ENCODE measurements at regions not wholly inside any gene's neighbourhood (a gene's known extent, or its start where the extent isn't known, plus 50 kb on each side); places are given as distances from the start of the nearest gene placed in this dataset.

GRCh38 chr12:25652371-25652770 is 99.3 kb upstream of the LMNTD1 start:
- ATAC-seq (no peak), DNase-seq (no peak)
- Histone ChIP-seq H3K27ac (ENCODE audit: low read length) (no peak overlapping the region), H3K79me2 (ENCODE audit: low read length) (no peaks in the 10 kb centered on the region), H3K36me3 (ENCODE audit: low read depth, low read length) (no peaks in the 10 kb centered on the region), H3K27me3 (ENCODE audit: low read length) (no peaks in the 10 kb centered on the region), H3K9me3 (ENCODE audit: low read length) (no peaks in the 10 kb centered on the region), H3K4me2 (ENCODE audit: low read length) (no peak overlapping the region), H3K4me3 (ENCODE audit: low read length) (no peak overlapping the region), H3F3A (ENCODE audit: low read length, unreplicated experiment) (no peaks in the 10 kb centered on the region), H4K20me1 (ENCODE audit: low read length) (no peaks in the 10 kb centered on the region), H2AFZ (ENCODE audit: low read length) (no peak overlapping the region), H3K9me2 (replicated peaks; ENCODE audit: low read length) (no peaks in the 10 kb centered on the region), H3K9ac (ENCODE audit: low read length) (no peak overlapping the region), H3K4me1 (ENCODE audit: insufficient read depth, low read length) (peaks cover 26% of the 10 kb centered on the region)
- ChIA-PET CTCF (no interaction called here), POLR2A (ENCODE audit: unreplicated experiment) (no interaction called here)
- intact Hi-C loops (cut with micrococcal nuclease) = no loop called here
- no TSS peak for BruUV-seq (replicated peaks)
- TF ChIP-seq EZH2phosphoT487 (IDR thresholded peaks at IDR 0.05; ENCODE audit: borderline replicate concordance, low read length) (no peak), CTCF (conservative IDR thresholded peaks at IDR 0.05; ENCODE audit: low read depth, low read length) (no peak), EZH2 (IDR thresholded peaks at IDR 0.05; ENCODE audit: low read length, unreplicated experiment) (no peak)

GRCh38 chr12:25653487-25654175 is 100.5 kb upstream of the LMNTD1 start:
- H3K27ac ChIP-seq (ENCODE audit: low read length) = no peak overlapping the region
- no peaks in the 10 kb centered on the region for H3K9me2 ChIP-seq (replicated peaks; ENCODE audit: low read length)
- H3K27me3 ChIP-seq (ENCODE audit: low read length) = no peaks in the 10 kb centered on the region
- no peak overlapping the region for H3K4me2 ChIP-seq (ENCODE audit: low read length)
- H4K20me1 ChIP-seq (ENCODE audit: low read length) = no peaks in the 10 kb centered on the region
- CTCF ChIA-PET = interaction anchor here (0.5 kb wide), 1 partner anchor 199 kb away, joined by 3 read pairs; no protein-coding TSS in a partner anchor
- BruUV-seq (replicated peaks) = no TSS peak
- no peaks in the 10 kb centered on the region for H3K9me3 ChIP-seq (ENCODE audit: low read length)
- POLR2A ChIA-PET (ENCODE audit: unreplicated experiment) = no interaction called here
- no peaks in the 10 kb centered on the region for H3K79me2 ChIP-seq (ENCODE audit: low read length)
- H3K4me1 ChIP-seq (ENCODE audit: insufficient read depth, low read length) = peaks cover 19% of the 10 kb centered on the region
- DNase-seq = no peak
- ATAC-seq = no peak
- H3F3A ChIP-seq (ENCODE audit: low read length, unreplicated experiment) = no peaks in the 10 kb centered on the region
- H3K36me3 ChIP-seq (ENCODE audit: low read depth, low read length) = no peaks in the 10 kb centered on the region
- H3K9ac ChIP-seq (ENCODE audit: low read length) = no peak overlapping the region
- intact Hi-C loops (cut with micrococcal nuclease) = no loop called here
- no peak overlapping the region for H3K4me3 ChIP-seq (ENCODE audit: low read length)
- TF ChIP-seq EZH2phosphoT487 (IDR thresholded peaks at IDR 0.05; ENCODE audit: borderline replicate concordance, low read length) (no peak), EZH2 (IDR thresholded peaks at IDR 0.05; ENCODE audit: low read length, unreplicated experiment) (no peak), CTCF (conservative IDR thresholded peaks at IDR 0.05; ENCODE audit: low read depth, low read length) (no peak)
- no peak overlapping the region for H2AFZ ChIP-seq (ENCODE audit: low read length)

GRCh38 chr12:25655702-25656101 is 102.6 kb upstream of the LMNTD1 start:
- Histone ChIP-seq H3K9ac (ENCODE audit: low read length) (no peak overlapping the region), H3K4me3 (ENCODE audit: low read length) (no peak overlapping the region), H3K4me2 (ENCODE audit: low read length) (peak overlapping the region; percentile 18; the same call in 1 of the 2 replicates), H2AFZ (ENCODE audit: low read length) (no peak overlapping the region), H3K79me2 (ENCODE audit: low read length) (no peaks in the 10 kb centered on the region), H3K27me3 (ENCODE audit: low read length) (no peaks in the 10 kb centered on the region), H3F3A (ENCODE audit: low read length, unreplicated experiment) (no peaks in the 10 kb centered on the region), H4K20me1 (ENCODE audit: low read length) (no peaks in the 10 kb centered on the region), H3K9me3 (ENCODE audit: low read length) (no peaks in the 10 kb centered on the region), H3K36me3 (ENCODE audit: low read depth, low read length) (no peaks in the 10 kb centered on the region), H3K27ac (ENCODE audit: low read length) (no peak overlapping the region), H3K4me1 (ENCODE audit: insufficient read depth, low read length) (peaks cover 14% of the 10 kb centered on the region), H3K9me2 (replicated peaks; ENCODE audit: low read length) (no peaks in the 10 kb centered on the region)
- ChIA-PET POLR2A (ENCODE audit: unreplicated experiment) (no interaction called here), CTCF (no interaction called here)
- intact Hi-C loops (cut with micrococcal nuclease) = no loop called here
- TF ChIP-seq CTCF (conservative IDR thresholded peaks at IDR 0.05; ENCODE audit: low read depth, low read length) = no peak
- no peak for TF ChIP-seq EZH2phosphoT487 (IDR thresholded peaks at IDR 0.05; ENCODE audit: borderline replicate concordance, low read length)
- no peak for TF ChIP-seq EZH2 (IDR thresholded peaks at IDR 0.05; ENCODE audit: low read length, unreplicated experiment)
- peak; percentile 74 for DNase-seq
- no peak; the same call in 1 of the 2 replicates for ATAC-seq
- BruUV-seq (replicated peaks) = no TSS peak
